ENCODE measurements at regions not wholly inside any gene's neighbourhood (a gene's known extent, or its start where the extent isn't known, plus 50 kb on each side); places are given as distances from the start of the nearest gene placed in this dataset.

DNA sequence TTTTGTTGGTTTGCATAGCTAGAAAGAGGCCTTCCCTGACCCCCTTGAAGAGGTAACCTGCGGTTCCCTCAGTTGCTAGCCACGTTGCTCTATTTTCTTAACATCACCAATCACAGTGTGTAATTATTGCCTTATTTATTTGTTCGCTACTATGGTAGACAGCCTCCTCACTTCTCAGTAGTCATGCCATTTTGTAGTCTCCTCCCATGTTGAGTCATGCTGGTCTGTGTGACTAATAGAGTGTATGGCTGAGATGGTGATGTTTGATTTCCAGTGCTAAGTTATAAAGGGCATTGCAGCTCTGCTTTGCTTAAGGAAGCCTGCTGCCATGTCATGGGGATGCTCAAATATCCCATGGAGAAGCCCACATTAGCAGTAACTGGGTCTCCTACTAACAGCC is 236.6 kb upstream of the CHD6 start:
- no peaks in the 10 kb centered on the region for H3K4me1 ChIP-seq (ENCODE audit: control insufficient read depth in 2 of 2, insufficient read depth in 2 of 2, low read length in 2 of 2)
- no peak overlapping the region for H3K4me3 ChIP-seq (ENCODE audit: low read length in 2 of 2)
- WGBS = 89% methylated on average over 3 of the region's 3 CpGs
- no peaks in the 10 kb centered on the region for H3K36me3 ChIP-seq (ENCODE audit: control insufficient read depth in 2 of 2, insufficient read depth in 2 of 2, low read length in 1 of 2)
- no peaks in the 10 kb centered on the region for H3K27me3 ChIP-seq (ENCODE audit: control insufficient read depth in 2 of 2, insufficient read depth in 1 of 2, low read length in 1 of 2)
- no peaks in the 10 kb centered on the region for H3K9me3 ChIP-seq (ENCODE audit: control insufficient read depth in 2 of 2, insufficient read depth in 1 of 2, low read length in 1 of 2)
- DNase-seq (ENCODE audit: low read depth in 6 of 9, low spot score in 9 of 9) = no peak
- no peak overlapping the region for H3K27ac ChIP-seq (ENCODE audit: low read depth in 1 of 2, low read length in 1 of 2)

DNA sequence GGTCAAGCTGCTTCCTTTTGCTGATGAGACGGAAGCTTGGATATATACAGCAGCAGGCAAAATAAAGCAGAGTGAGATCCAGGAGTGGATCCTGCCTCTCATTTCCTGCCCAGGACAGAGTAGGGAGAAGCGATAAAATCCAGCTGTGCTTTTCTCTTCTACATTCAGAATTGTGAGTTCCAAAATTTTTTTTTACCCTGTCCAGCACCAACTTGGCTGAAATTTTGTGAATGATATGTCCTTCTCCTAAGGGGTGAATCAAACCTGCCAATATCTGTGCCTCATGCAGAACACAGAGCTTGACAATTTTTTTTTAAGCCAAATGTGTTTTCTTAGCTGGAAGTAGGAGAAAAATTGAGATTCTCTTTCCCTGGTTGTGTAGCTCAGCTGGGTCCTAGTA is 235.6 kb upstream of the CHD6 start:
- H3K27me3 ChIP-seq (ENCODE audit: control insufficient read depth in 2 of 2, insufficient read depth in 1 of 2, low read length in 1 of 2) = no peaks in the 10 kb centered on the region
- no peaks in the 10 kb centered on the region for H3K36me3 ChIP-seq (ENCODE audit: control insufficient read depth in 2 of 2, insufficient read depth in 2 of 2, low read length in 1 of 2)
- DNase-seq (ENCODE audit: low read depth in 6 of 9, low spot score in 9 of 9) = no peak
- no peaks in the 10 kb centered on the region for H3K9me3 ChIP-seq (ENCODE audit: control insufficient read depth in 2 of 2, insufficient read depth in 1 of 2, low read length in 1 of 2)
- 77% methylated on average over 2 of the region's 2 CpGs for WGBS
- H3K4me1 ChIP-seq (ENCODE audit: control insufficient read depth in 2 of 2, insufficient read depth in 2 of 2, low read length in 2 of 2) = no peaks in the 10 kb centered on the region
- no peak overlapping the region for H3K27ac ChIP-seq (ENCODE audit: low read depth in 1 of 2, low read length in 1 of 2)
- H3K4me3 ChIP-seq (ENCODE audit: low read length in 2 of 2) = no peak overlapping the region

DNA sequence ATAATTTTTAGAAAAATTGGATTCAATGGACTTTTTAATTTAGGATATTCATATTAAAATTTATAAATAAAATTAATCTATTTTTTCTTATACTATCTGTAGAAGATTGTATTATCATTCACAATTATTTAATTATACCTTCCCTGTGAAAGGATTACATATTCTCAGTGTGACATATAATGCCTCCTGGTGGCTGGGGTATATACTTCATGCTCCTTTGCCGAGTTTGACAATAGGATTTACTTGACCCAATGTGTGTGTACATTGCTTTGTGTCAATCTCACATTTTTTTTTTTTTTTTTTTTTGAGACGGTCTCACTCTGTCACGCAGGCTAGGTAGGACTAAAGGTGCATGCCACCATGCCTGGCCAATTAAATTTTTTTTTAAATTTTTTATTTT is 230.0 kb upstream of the CHD6 start:
- Histone ChIP-seq H3K27me3 (ENCODE audit: control insufficient read depth in 2 of 2, insufficient read depth in 1 of 2, low read length in 1 of 2) (no peaks in the 10 kb centered on the region), H3K9me3 (ENCODE audit: control insufficient read depth in 2 of 2, insufficient read depth in 1 of 2, low read length in 1 of 2) (no peaks in the 10 kb centered on the region), H3K36me3 (ENCODE audit: control insufficient read depth in 2 of 2, insufficient read depth in 2 of 2, low read length in 1 of 2) (no peaks in the 10 kb centered on the region), H3K4me1 (ENCODE audit: control insufficient read depth in 2 of 2, insufficient read depth in 2 of 2, low read length in 2 of 2) (no peaks in the 10 kb centered on the region), H3K27ac (ENCODE audit: low read depth in 1 of 2, low read length in 1 of 2) (no peak overlapping the region), H3K4me3 (ENCODE audit: low read length in 2 of 2) (no peak overlapping the region)
- 66% methylated on average over 3 of the region's 3 CpGs for WGBS
- DNase-seq (ENCODE audit: low read depth in 6 of 9, low spot score in 9 of 9) = no peak

DNA sequence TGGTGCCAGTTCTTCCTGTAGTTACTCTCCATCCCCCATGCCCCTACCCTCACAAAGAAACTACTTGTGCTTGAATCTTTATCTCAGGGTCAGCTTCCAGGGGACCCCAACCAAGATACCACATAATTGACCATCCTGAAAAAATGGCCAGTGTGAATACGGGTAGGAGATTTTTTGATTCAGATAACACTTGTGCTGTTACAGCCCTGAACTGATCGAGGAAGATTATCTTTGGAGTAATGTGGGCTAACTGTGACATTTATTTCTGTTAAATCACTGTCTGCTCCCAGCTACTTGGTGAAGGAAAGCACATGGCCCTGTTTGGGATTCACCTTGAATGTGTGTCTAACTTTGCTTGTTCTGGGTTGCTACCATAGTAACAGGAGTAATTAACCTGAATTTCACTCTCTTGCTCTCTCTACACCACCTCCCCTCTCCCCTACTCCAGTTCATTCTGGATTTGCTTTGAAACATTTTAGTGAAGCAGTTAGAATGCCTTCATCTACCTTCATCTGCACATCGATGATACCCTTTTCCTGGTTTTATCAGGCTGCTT is 219.6 kb upstream of the CHD6 start:
- Histone ChIP-seq H3K4me1 (ENCODE audit: control insufficient read depth in 2 of 2, insufficient read depth in 2 of 2, low read length in 2 of 2) (no peaks in the 10 kb centered on the region), H3K4me3 (ENCODE audit: low read length in 2 of 2) (no peak overlapping the region), H3K27me3 (ENCODE audit: control insufficient read depth in 2 of 2, insufficient read depth in 1 of 2, low read length in 1 of 2) (no peaks in the 10 kb centered on the region), H3K9me3 (ENCODE audit: control insufficient read depth in 2 of 2, insufficient read depth in 1 of 2, low read length in 1 of 2) (no peaks in the 10 kb centered on the region), H3K27ac (ENCODE audit: low read depth in 1 of 2, low read length in 1 of 2) (no peak overlapping the region), H3K36me3 (ENCODE audit: control insufficient read depth in 2 of 2, insufficient read depth in 2 of 2, low read length in 1 of 2) (no peaks in the 10 kb centered on the region)
- WGBS = 69% methylated on average over 3 of the region's 3 CpGs
- no peak for DNase-seq (ENCODE audit: low read depth in 6 of 9, low spot score in 9 of 9)

DNA sequence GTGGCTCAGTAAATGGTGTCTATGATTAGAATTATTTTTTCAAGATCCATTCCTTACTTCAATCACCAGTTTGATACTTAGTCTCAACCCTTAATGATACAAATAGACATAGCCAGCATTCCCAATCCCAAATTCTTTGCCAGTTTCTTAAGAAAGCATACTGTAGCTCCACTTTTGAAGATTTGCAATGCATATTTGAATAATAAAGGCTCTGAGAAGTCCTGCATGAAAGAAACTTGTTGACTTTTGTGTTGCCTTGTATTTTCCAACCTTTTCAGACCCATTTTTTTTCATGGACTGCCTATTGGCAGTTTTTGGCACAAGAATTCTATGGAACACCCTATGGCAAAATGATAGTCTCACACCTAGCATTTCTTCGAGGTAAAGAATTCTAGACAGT is 215.6 kb upstream of the CHD6 start:
- Histone ChIP-seq H3K9me3 (ENCODE audit: control insufficient read depth in 2 of 2, insufficient read depth in 1 of 2, low read length in 1 of 2) (no peaks in the 10 kb centered on the region), H3K27ac (ENCODE audit: low read depth in 1 of 2, low read length in 1 of 2) (no peak overlapping the region), H3K27me3 (ENCODE audit: control insufficient read depth in 2 of 2, insufficient read depth in 1 of 2, low read length in 1 of 2) (no peaks in the 10 kb centered on the region), H3K4me1 (ENCODE audit: control insufficient read depth in 2 of 2, insufficient read depth in 2 of 2, low read length in 2 of 2) (no peaks in the 10 kb centered on the region), H3K36me3 (ENCODE audit: control insufficient read depth in 2 of 2, insufficient read depth in 2 of 2, low read length in 1 of 2) (no peaks in the 10 kb centered on the region), H3K4me3 (ENCODE audit: low read length in 2 of 2) (no peak overlapping the region)
- no peak for DNase-seq (ENCODE audit: low read depth in 6 of 9, low spot score in 9 of 9)
- WGBS = 90% methylated on average over 1 of the region's 1 CpG

DNA sequence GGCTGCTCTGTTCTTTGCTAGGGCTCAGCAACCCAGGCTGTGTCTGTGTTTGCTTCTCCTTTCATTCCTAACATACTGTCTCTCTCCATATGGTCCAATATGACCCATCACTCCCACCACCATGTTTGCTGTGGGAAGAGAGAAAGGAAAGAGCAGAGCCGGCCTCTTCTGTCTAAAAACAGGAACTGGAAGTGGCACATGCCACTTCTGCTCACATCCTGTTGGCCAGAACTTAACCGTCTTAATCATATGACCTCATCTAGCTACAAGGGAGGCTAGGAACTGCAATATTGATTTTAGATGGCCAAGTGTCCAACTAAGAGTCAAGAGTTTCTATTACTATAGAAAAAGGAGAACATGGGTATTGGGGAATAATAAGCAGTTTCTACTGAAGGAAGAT is 212.5 kb upstream of the CHD6 start:
- DNase-seq (ENCODE audit: low read depth in 6 of 9, low spot score in 9 of 9) = no peak
- 5% methylated on average over 2 of the region's 2 CpGs for whole genome bisulfite sequencing
- Histone ChIP-seq H3K27ac (ENCODE audit: low read depth in 1 of 2, low read length in 1 of 2) (no peak overlapping the region), H3K9me3 (ENCODE audit: control insufficient read depth in 2 of 2, insufficient read depth in 1 of 2, low read length in 1 of 2) (no peaks in the 10 kb centered on the region), H3K4me3 (ENCODE audit: low read length in 2 of 2) (no peak overlapping the region), H3K4me1 (ENCODE audit: control insufficient read depth in 2 of 2, insufficient read depth in 2 of 2, low read length in 2 of 2) (no peaks in the 10 kb centered on the region), H3K27me3 (ENCODE audit: control insufficient read depth in 2 of 2, insufficient read depth in 1 of 2, low read length in 1 of 2) (no peaks in the 10 kb centered on the region), H3K36me3 (ENCODE audit: control insufficient read depth in 2 of 2, insufficient read depth in 2 of 2, low read length in 1 of 2) (no peaks in the 10 kb centered on the region)

DNA sequence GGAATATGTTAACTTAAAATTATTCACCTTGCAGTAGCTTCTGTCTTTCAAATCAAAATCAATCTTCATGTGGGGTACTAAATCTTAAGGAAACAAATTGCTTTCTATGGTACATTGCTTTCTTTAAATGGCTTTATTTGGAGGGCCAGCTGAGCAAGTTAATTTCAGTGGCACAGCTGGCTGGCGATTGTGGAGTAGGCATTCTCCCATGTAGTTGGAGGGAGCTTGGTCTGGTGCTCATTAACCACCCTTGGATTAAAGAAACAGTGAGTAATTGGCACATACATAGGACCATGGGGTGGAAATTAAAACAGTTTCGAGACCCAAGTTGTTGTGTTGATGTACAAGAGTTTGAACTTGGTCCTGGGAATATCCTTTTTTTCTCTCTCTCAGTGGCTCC is 201.3 kb upstream of the CHD6 start:
- Histone ChIP-seq H3K9me3 (ENCODE audit: control insufficient read depth in 2 of 2, insufficient read depth in 1 of 2, low read length in 1 of 2) (no peaks in the 10 kb centered on the region), H3K36me3 (ENCODE audit: control insufficient read depth in 2 of 2, insufficient read depth in 2 of 2, low read length in 1 of 2) (no peaks in the 10 kb centered on the region), H3K4me1 (ENCODE audit: control insufficient read depth in 2 of 2, insufficient read depth in 2 of 2, low read length in 2 of 2) (no peaks in the 10 kb centered on the region), H3K27me3 (ENCODE audit: control insufficient read depth in 2 of 2, insufficient read depth in 1 of 2, low read length in 1 of 2) (no peaks in the 10 kb centered on the region), H3K27ac (ENCODE audit: low read depth in 1 of 2, low read length in 1 of 2) (no peak overlapping the region), H3K4me3 (ENCODE audit: low read length in 2 of 2) (no peak overlapping the region)
- WGBS = 81% methylated on average over 2 of the region's 2 CpGs
- no peak for DNase-seq (ENCODE audit: low read depth in 6 of 9, low spot score in 9 of 9)

DNA sequence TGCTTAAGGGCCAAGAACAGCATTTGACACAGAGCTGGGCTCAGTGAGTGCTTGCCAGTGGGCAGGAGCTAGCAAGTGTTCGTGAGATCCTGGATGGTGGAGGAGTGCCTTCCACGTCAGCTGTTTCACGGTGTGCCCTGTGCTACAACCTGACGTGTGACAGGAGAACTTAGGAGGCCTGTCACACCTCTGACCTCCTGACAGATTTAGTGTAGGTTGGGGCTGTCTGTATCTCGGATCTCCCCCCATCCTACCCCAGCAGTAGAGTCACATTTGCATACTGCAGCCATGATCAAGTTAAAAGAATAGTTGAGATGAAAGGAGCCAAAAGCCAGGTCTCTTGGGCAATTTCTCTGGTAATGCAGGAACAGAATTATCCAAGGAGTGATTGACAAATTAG is 200.8 kb upstream of the CHD6 start:
- Histone ChIP-seq H3K36me3 (ENCODE audit: control insufficient read depth in 2 of 2, insufficient read depth in 2 of 2, low read length in 1 of 2) (no peaks in the 10 kb centered on the region), H3K27me3 (ENCODE audit: control insufficient read depth in 2 of 2, insufficient read depth in 1 of 2, low read length in 1 of 2) (no peaks in the 10 kb centered on the region), H3K4me3 (ENCODE audit: low read length in 2 of 2) (no peak overlapping the region), H3K9me3 (ENCODE audit: control insufficient read depth in 2 of 2, insufficient read depth in 1 of 2, low read length in 1 of 2) (no peaks in the 10 kb centered on the region), H3K27ac (ENCODE audit: low read depth in 1 of 2, low read length in 1 of 2) (no peak overlapping the region), H3K4me1 (ENCODE audit: control insufficient read depth in 2 of 2, insufficient read depth in 2 of 2, low read length in 2 of 2) (no peaks in the 10 kb centered on the region)
- WGBS = 55% methylated on average over 5 of the region's 5 CpGs
- no peak for DNase-seq (ENCODE audit: low read depth in 6 of 9, low spot score in 9 of 9)

DNA sequence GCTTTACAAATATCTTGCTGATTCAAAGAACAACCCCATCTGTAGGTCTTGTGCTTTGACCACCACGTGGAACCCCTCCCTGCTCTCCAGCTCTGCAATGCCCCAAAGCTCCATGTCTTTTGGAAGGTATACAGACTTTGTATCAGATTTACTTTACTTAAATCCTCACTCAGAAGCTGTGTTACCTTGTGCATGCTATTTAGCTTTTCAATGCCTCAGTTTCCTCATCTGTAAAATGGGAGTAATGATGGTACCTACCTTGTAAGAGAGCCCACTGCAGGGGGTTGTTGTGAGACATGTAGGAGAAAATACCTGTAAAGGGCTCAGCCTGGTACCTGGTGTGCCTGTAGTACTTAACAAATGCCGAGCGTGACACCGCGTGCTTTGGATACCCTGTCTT is 200.2 kb upstream of the CHD6 start:
- Histone ChIP-seq H3K27ac (ENCODE audit: low read depth in 1 of 2, low read length in 1 of 2) (no peak overlapping the region), H3K4me3 (ENCODE audit: low read length in 2 of 2) (no peak overlapping the region), H3K9me3 (ENCODE audit: control insufficient read depth in 2 of 2, insufficient read depth in 1 of 2, low read length in 1 of 2) (no peaks in the 10 kb centered on the region), H3K36me3 (ENCODE audit: control insufficient read depth in 2 of 2, insufficient read depth in 2 of 2, low read length in 1 of 2) (no peaks in the 10 kb centered on the region), H3K4me1 (ENCODE audit: control insufficient read depth in 2 of 2, insufficient read depth in 2 of 2, low read length in 2 of 2) (no peaks in the 10 kb centered on the region), H3K27me3 (ENCODE audit: control insufficient read depth in 2 of 2, insufficient read depth in 1 of 2, low read length in 1 of 2) (no peaks in the 10 kb centered on the region)
- 86% methylated on average over 5 of the region's 5 CpGs for WGBS
- DNase-seq (ENCODE audit: low read depth in 6 of 9, low spot score in 9 of 9) = no peak

DNA sequence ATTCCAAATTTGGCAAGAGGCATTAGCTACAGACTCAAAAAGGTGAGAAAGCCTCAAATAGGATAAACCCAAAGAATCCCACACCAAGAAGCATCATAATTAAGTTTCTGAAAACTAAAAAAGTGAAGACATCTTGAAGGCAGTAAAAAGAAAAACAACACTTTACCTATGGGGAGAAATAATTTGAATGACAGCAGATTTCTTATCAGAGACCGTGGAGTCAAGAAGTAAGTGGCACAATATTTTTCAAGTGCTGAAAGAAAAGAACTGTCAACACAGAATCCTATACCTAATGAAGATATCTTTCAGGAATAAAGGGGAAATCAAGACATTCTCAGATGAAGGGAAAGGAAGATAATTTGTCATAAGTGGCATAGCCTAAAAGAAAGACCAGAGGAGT is 193.3 kb upstream of the CHD6 start:
- Histone ChIP-seq H3K27ac (ENCODE audit: low read depth in 1 of 2, low read length in 1 of 2) (no peak overlapping the region), H3K4me1 (ENCODE audit: control insufficient read depth in 2 of 2, insufficient read depth in 2 of 2, low read length in 2 of 2) (no peaks in the 10 kb centered on the region), H3K36me3 (ENCODE audit: control insufficient read depth in 2 of 2, insufficient read depth in 2 of 2, low read length in 1 of 2) (no peaks in the 10 kb centered on the region), H3K4me3 (ENCODE audit: low read length in 2 of 2) (no peak overlapping the region), H3K9me3 (ENCODE audit: control insufficient read depth in 2 of 2, insufficient read depth in 1 of 2, low read length in 1 of 2) (no peaks in the 10 kb centered on the region), H3K27me3 (ENCODE audit: control insufficient read depth in 2 of 2, insufficient read depth in 1 of 2, low read length in 1 of 2) (no peaks in the 10 kb centered on the region)
- DNase-seq (ENCODE audit: low read depth in 6 of 9, low spot score in 9 of 9) = no peak
- 93% methylated on average over 1 of the region's 1 CpG for WGBS

Data from thymus (tissue), 11 donors.